ENCODE measurements at regions not wholly inside any gene's neighbourhood (a gene's known extent, or its start where the extent isn't known, plus 50 kb on each side); places are given as distances from the start of the nearest gene placed in this dataset.
"Not testable (repeated sequence)": the region's sequence is repeated elsewhere in the genome, so short reads cannot be mapped to it uniquely, and the experiment has no call there.

- TF ChIP-seq, protein P1, sequence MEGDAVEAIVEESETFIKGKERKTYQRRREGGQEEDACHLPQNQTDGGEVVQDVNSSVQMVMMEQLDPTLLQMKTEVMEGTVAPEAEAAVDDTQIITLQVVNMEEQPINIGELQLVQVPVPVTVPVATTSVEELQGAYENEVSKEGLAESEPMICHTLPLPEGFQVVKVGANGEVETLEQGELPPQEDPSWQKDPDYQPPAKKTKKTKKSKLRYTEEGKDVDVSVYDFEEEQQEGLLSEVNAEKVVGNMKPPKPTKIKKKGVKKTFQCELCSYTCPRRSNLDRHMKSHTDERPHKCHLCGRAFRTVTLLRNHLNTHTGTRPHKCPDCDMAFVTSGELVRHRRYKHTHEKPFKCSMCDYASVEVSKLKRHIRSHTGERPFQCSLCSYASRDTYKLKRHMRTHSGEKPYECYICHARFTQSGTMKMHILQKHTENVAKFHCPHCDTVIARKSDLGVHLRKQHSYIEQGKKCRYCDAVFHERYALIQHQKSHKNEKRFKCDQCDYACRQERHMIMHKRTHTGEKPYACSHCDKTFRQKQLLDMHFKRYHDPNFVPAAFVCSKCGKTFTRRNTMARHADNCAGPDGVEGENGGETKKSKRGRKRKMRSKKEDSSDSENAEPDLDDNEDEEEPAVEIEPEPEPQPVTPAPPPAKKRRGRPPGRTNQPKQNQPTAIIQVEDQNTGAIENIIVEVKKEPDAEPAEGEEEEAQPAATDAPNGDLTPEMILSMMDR (IDR thresholded peaks at IDR 0.05) = not testable (repeated sequence)
- not testable (repeated sequence) for TF ChIP-seq EZH2 (IDR thresholded peaks at IDR 0.05)
Observed at GRCh38 chr7:128596336-128597128, 75.6 kb upstream of the GARIN1A start.
